IPS DF 19.7 (cell line): ENCODE measurements at regions not wholly inside any gene's neighbourhood (a gene's known extent, or its start where the extent isn't known, plus 50 kb on each side); places are given as distances from the start of the nearest gene placed in this dataset.
"Not testable (repeated sequence)": the region's sequence is repeated elsewhere in the genome, so short reads cannot be mapped to it uniquely, and the experiment has no call there.

ENCODE experiments used
- DNase-seq: peaks from one replicate; pipeline ENCODE4 v3.0.0-alpha.2; 2013; ENCODE audit warnings: low read depth, low spot score

DNA sequence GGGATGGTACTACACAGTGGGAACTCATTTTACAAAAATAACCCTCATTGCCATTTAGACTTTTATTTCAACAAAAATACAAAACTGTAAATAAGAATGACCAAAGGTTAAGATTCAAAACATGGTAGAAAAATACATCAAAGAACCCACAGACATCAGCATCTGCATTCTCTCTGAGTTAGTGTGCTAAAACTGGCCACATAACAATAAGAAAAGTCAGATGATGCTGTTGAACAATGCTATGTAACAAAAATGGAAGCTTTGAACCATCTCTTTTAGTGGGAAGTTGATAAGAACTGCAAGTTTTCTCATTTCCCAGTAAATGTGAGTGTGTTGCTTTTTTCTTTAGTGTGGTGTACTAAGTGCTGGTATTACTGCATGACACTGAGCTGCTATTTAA, 888.4 kb upstream of the EPHA5 start:
- no peak for DNase-seq

DNA sequence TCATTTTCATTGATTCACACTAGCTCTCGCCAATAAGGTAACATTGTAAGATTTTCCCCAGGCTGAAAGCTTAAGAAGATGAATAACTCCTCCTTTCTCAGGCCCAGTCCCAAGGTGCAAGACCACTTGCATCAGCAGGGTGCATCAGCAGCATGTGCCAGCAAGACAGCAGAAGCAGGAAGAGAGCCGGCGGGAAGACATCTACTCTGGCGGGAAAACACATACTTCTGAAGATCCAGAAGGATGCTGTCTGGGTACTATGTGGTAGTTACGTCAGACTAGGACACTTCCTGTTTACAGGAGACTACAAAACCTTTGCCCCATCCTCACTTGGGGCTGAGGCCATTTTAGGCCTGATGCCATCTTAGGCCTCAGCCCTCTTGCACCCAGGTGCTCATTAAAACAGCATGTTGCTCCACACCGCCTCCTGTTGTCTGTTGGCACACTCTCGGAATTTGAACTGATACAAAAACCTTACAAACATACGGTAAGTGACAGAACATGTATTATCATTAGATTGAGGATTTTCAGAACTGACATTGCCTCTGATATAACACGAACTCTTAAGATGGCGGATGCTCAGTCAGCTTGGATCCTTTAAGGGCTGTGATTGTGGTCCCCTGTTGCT, 886.5 kb upstream of the EPHA5 start:
- DNase-seq = no peak

DNA sequence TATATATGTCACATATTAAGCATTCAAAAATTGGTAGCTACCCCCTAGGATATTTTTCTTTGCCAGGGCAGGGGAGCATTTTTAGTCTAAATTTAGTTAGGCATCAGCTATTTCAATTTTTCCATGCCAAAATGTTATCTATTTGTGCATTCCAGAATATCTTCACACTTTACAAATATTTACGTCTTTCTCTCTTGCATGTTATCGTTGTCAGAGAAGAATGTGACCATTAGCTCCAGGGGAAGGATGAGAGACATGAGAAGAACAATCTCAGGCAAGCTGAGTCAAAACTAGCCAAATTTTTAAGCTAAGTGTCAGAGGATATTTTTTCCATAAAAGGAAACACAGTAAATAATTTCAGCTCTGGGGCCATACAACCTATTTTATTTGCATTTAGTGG, 885.0 kb upstream of the EPHA5 start:
- DNase-seq = no peak

DNA sequence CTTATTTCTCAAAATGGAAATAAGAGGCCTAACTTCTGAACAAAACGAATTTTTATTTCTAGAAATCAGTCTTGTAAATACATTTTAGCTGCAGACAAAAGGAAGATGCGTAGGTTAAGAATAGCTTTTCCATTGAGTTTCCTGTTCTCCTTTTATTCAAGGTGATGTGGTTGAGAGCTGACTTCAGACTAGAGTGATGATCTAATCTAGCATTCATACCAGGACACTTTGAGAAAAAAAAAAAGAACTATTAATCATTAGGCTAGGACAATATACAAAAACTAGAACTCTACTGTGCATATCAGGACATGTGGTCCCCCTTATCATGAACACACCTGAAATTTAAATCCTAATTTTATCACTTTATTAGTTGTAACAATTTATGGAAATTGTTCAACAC, 884.5 kb upstream of the EPHA5 start:
- no peak for DNase-seq

DNA sequence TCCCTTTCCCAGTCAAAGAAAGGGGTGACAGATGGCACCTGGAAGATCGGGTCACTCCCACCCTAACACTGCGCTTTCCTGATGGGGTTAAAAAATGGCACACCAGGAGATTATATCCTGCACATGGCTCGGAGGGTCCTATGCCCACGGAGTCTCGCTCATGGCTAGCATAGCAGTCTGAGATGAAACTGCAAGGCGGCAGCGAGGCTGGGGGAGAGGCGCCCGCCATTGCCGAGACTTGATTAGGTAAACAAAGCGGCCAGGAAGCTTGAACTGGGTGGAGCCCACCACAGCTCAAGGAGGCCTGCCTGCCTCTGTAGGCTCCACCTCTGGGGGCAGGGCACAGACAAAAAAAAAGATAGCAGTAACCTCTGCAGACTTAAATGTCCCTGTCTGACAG, 875.0 kb upstream of the EPHA5 start:
- not testable (repeated sequence) for DNase-seq

DNA sequence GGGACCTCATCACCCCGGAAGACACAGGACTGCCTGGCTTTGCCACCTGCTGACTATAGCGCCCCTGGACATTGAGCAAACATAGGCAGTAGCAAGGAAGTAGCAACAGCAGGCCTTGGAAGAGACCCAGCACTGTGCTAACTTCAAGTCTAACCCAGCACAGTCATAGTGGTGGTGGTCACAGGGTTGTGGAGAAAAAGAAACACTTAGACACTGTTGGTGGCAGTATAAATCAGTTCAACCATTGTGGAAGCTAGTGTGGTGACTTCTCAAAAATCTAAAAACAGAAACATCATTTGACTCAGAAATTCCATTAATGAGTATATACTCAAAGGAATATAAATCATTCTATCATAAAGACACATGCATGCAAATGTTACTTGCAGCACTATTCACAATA, 874.0 kb upstream of the EPHA5 start:
- DNase-seq = no peak

DNA sequence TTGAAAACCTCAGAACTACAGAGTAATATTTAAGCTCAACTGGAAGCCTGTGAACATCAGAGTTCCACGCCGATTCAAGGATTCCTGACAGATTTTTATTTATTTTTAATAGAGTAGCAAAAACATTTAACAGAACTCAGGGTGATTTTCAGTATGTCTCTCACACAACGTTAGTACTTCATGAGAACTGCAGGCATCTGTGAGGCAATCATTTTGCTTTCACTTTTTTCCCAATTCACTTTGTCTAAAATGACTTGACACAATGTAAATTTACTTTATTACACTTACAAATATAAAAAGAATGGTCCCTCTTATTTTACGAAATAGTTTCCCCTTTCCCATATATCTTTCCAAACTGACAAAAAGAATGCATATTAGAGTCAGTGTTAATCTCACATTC, 869.5 kb upstream of the EPHA5 start:
- no peak for DNase-seq

DNA sequence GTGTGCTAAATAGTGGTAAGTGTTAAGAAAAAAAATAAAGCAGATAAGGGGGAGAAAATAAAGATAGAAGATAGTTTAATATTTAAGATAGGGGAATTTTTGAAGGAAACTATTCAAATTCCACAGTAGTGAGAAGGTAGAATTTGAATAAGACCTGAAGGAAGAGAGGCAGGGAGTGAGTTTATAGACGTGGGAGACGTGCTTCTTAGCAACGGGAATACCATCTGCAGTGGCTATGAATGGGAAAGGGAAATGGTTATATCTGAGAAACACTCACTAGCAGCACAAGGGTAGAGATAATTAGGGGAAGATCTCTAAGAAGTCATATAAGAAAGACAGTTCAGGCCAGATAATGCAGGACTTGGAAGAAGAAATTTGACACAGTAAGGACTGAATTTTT, 854.5 kb upstream of the EPHA5 start:
- no peak for DNase-seq

DNA sequence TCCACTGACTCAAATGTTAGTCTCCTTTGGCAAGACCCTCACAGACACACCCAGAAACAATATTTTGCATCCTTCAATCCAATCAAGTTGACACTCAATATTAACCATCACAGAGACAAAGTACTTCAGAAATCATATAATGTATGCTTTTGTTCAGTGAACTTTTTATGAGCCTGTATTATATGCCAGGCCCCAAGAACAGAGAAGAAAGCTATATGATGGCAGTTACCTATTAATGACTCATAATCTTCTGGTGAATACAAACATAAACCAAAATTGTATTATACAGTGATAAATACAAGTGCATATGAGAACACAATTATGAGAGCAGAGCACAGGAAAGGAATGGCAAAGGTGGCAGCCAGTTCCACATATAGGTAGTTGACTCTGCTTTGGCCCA, 852.0 kb upstream of the EPHA5 start:
- DNase-seq = no peak

DNA sequence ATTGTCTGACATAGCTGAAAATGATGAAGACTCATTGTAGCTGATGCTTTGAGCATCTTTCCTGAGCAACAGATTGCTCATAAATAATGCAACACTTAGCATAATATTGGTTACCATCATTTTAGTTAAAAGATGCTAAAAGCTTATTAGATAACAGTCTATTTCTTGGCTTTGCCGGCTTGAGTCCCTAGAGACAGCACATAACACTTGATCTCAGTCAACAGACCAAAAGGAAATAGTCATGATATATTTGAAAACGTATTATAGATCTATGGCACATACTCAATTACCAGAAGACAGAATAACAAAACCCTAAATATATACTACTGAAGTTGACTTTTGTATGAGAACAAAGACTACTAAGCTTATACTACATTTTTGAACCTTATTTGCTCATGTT, 846.7 kb upstream of the EPHA5 start:
- no peak for DNase-seq

DNA sequence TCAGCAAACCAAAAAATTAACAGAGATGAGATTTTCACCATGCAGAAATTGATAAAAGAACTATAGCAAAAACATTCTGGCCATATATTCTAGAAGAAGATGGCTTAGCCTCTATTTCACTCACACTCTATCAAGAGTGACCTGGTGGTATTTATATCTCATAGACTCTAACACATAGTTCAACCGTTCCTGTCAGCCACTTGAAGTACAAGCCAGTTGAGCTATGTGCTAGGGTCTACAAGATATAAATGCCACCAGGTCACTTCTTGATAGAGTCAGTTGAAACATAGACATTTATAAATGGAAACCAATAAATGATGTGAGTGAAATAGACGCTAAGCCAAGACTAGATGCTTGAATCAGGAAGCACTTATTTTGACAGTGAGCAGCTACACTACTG, 836.7 kb upstream of the EPHA5 start:
- DNase-seq = no peak

DNA sequence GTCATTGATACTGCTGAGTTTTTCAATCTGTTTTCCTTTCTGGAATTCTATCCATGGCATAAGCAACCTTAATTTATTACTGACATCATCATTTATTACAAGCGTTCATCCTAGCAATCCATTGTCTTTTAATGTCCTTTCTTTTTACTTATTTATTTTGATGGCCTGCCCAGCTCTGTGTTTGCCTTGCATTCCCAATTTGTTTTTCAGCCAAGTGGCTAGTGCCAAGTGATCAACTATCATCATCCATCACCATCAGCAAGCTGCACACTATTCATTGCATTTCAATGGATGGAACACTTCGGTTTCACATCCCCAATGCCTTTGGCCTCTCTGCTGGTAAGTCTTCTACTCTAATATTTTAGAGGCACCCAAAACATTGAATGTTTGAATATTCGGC, 831.7 kb upstream of the EPHA5 start:
- DNase-seq = no peak

DNA sequence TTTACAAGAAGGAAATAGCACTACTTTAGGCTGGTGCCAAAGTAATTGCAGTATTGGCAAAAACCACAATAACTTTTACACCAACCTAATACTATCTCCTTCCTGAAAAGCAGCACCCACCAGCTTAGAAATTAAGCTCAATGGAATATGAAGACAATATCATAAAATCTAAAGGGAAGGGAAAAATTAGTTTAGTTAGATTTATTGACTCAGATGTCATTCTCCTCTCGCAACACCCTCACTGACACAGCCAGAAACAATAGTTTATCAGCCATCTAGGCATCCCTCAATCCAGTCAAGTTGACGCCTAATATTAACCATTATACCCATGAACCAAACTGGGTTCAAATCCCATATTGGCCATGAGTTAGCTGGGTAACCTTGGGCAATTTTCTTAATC, 820.4 kb upstream of the EPHA5 start:
- no peak for DNase-seq

DNA sequence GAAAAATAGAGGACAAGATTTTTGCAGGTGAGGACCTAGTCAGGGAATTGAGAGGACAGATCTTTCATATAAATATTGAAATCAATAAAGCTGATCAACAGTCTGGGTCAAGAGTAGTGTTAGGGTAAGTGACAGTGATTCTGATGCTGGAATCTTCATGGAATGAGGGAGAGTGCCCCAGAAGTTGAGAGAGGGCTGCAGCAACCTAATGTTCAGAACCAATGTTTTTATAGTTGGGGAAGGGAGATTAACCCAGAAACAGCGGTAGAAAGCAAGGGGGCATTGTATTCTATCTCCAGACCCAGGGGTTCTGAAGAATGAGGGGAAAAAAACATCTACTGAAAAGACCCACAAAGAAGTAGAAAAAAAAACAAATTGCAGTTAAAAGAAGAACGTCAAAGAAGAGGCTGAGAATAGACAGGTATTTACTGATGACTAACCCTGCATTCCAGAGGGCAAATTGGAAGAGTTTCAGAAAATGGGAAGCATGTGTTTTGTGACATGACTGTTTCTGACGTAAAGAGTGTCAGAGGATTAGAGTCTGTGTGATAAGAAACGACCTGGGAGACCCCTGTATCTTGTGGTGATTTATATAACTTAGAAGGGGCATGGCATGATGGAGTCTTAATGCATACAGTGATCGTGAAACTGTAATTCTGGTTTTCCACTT, 819.6 kb upstream of the EPHA5 start:
- DNase-seq = no peak

DNA sequence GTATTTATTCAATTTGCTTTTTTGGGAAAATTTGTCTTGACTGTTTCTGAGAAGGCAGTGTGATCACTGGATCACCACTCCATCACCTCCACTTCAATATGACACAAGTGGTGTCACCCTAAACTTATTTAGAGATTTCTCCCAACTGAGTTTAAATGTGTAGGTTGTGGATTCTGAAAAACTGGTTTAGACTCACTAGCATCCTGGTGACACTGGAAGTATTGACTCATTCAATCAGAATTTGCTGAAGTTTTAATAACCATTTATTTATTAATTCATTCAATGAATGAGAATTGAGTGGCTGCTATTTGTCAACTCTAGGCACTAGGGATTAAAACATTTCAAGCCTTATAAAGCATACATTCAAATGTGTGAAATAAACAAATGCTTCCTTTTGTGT, 819.1 kb upstream of the EPHA5 start:
- no peak for DNase-seq

DNA sequence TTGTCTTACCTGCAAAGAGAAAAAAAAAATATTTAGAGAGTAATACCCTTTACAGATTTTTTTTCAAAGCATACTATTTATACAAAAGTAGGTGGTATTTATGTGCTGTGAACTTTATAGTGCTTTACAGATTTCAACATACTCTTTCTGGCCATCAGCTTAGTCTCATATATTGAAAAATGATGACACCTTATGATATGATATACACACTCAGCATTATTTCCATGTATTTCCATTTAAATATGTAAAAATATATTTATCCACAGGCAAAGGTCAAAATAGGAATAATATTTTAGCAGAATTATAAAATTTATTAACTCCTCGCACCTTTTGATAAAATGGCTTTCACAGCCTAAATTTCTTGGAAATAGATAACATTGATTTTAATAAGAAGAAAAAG, 815.8 kb upstream of the EPHA5 start:
- DNase-seq = no peak

DNA sequence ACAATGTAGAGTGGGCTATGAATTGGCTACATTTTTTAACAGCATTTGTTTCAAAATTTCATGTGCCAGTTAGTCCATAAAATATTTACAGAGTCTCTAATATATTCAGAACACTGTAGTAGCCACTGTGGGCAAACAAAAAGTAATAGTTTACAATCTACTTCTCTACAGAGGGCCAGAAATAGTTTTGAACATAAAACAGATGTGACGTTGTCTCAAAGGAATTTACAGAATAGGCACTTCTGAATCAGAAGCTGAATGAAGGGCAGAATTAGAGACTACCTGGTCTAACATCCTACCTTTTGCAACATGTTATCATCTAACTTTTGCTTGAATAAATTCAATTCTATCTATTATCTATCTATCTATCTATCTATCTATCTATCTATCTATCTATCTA, 811.9 kb upstream of the EPHA5 start:
- no peak for DNase-seq

DNA sequence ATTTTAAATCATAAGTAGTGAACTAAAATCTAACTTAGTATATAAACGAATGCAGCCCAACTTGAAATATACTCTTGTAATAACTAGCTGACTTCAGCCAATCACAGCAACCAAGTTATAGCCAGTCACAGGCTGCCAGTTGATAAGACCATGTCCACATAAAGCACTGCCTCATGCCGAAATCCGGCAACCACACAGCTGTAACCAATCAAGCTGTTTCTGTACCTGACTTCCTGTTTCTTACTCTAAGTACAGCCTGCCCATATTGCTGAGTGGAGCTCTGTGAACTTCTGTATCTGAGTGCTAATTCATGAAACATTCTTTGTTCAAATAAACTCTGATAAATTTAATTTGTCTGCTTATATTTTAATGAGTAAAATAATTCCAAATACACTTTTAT, 805.3 kb upstream of the EPHA5 start:
- no peak for DNase-seq

DNA sequence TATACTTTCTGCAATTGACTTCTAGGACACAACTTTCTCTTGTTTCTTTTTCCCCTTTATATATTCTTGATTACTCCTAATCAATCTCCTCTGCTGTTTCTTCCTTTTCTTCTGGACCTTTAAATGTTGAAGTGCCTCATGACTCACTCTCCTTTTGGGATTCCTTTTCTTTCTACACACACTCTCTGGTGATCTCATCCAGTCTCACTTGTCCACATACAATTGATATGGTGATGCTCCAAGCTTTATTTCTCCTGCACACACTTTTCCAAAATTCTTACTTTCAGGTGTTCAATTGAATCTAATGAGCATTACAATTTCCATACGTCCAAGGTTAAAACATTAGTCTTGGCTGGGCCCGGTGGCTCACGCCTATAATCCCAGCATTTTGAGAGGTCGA, 794.8 kb upstream of the EPHA5 start:
- DNase-seq = no peak

DNA sequence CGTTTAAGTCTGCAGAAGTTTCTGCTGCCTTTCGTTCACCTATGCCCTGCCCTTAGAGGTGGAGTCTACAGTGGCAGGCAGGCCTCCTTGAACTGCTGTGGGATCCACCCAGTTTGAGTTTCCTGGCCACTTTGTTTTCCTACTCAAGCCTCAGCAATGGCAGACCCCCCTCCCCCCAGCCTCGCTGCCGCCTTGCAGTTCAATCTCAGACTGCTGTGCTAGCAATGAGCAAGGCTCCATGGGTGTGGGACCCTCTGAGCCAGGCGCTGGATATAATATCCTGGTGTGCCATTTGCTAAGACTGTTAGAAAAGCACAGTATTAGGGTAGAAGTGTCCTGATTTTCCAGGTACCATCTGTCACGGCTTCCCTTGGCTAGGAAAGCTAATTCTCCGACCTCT, 792.6 kb upstream of the EPHA5 start:
- not testable (repeated sequence) for DNase-seq

DNA sequence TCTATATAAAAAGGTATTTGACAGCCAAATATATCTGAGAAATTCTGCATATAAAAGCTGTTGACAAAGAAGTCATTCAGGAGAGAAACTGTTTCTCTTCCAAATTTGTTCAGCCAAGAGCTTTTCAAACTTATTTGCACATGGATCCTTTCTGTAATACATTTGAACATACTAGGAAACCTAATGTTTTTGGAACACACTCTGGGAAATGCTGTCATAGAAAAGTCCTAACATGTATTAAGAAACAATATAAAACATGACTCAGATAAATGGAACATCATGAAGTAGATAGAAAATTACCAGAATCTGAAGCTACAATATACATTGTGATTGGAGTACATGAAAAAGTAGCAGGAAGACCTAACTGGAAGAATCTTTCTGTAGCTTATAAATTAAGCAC, 781.5 kb upstream of the EPHA5 start:
- no peak for DNase-seq

DNA sequence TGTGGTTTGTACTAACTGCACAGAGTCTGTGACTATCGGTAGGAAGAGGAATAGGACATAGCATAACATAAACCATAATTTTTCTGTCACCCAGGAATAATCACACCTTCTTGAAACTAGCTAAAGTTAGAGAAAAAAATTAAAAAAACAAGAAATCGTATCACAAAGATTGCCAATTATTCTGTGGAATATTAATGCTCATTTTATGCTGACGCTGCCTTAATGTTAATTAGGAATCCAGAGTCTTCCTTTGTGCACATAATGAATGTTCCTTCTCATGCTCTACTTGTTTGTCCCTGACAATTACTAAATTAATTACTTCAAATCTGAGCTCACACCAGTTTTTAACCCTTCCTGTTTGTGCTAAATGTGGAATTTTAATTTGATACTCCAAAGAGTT, 772.7 kb upstream of the EPHA5 start:
- no peak for DNase-seq

DNA sequence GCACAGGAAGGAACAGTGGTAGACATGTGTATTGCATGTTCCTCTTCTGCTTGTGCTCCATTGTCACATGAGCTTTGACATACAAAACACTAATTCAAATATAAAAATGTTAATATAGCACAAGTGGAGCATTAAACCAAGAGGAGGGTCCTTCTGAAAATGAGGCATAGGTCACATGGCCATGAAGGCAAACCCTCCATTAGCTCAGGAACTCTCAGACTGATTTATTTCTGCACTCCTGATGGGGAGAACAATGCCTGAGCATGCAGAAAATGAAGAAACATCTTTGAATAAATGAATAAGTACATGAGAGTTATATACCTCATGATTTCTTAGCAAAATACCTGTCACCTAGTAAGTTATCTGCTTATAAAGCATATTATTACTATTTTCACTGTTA, 769.2 kb upstream of the EPHA5 start:
- no peak for DNase-seq

DNA sequence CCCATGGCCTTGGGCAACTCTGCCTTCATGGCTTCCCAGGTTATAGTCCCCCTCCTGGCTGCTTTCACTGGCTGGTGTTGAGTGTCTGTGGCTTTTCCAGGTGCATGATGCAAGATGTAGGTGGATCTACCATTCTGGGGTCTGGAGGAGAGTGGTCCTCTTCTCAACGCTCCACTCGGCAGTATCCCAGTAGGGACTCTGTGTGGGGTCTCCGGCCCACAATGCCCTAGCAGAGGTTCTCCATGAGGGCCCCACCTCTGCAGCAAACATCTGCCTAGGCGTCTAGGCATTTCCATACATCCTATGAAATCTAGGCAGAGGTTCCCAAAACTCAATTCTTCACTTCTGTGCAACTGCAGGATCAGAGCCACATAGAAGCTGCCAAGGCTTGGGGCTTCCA, 763.4 kb upstream of the EPHA5 start:
- no peak for DNase-seq
